HG02884 (cell line): ENCODE measurements at regions not wholly inside any gene's neighbourhood (a gene's known extent, or its start where the extent isn't known, plus 50 kb on each side); places are given as distances from the start of the nearest gene placed in this dataset.

Source experiments
- ATAC-seq: cut with Tn5 transposase; IDR thresholded peaks from one replicate; pipeline ENCODE4 v1.9.1; 2021; ENCODE audit warnings: mild to moderate bottlenecking, moderate library complexity; ENCODE audit not compliant: unreplicated experiment

- ATAC-seq: no peak
Measured at GRCh38 chr5:81914696-81915095, 57.1 kb upstream of the ATG10 start.

- no peak for ATAC-seq
Measured at GRCh38 chr5:81912933-81913332, 58.9 kb upstream of the ATG10 start.

GRCh38 chr5:81909677-81910076 lies 62.1 kb upstream of the ATG10 start:
- ATAC-seq: no peak

GRCh38 chr5:81908771-81909170 lies 63.1 kb upstream of the ATG10 start:
- ATAC-seq: no peak

GRCh38 chr5:81908044-81908443 lies 63.8 kb upstream of the ATG10 start:
- ATAC-seq: no peak

- ATAC-seq: no peak
Measured at GRCh38 chr5:81907012-81907635, 64.7 kb upstream of the ATG10 start.

GRCh38 chr5:81906086-81906485 lies 65.7 kb upstream of the ATG10 start:
- ATAC-seq: no peak

- no peak for ATAC-seq
Measured at GRCh38 chr5:81904861-81905260, 67.0 kb upstream of the ATG10 start.

- no peak for ATAC-seq
Measured at GRCh38 chr5:81904166-81904565, 67.7 kb upstream of the ATG10 start.

GRCh38 chr5:81901586-81901985 lies 70.2 kb upstream of the ATG10 start:
- ATAC-seq: no peak

- no peak for ATAC-seq
Measured at GRCh38 chr5:81899123-81899522, 72.7 kb upstream of the ATG10 start.

- ATAC-seq: no peak
Measured at GRCh38 chr5:81898403-81898802, 73.4 kb upstream of the ATG10 start.

- ATAC-seq: no peak
Measured at GRCh38 chr5:81896764-81897163, 75.1 kb upstream of the ATG10 start.

GRCh38 chr5:81895307-81895706 lies 76.5 kb upstream of the ATG10 start:
- ATAC-seq: no peak

GRCh38 chr5:81893961-81894360 lies 77.9 kb upstream of the ATG10 start:
- ATAC-seq: no peak

- ATAC-seq: no peak
Measured at GRCh38 chr5:81884871-81885270, 87.0 kb upstream of the ATG10 start.

GRCh38 chr5:81883371-81883770 lies 88.5 kb upstream of the ATG10 start:
- no peak for ATAC-seq

- no peak for ATAC-seq
Measured at GRCh38 chr5:81881595-81881994, 90.2 kb upstream of the ATG10 start.

- no peak for ATAC-seq
Measured at GRCh38 chr5:81879936-81880335, 91.9 kb upstream of the ATG10 start.

GRCh38 chr5:81878333-81878732 lies 93.5 kb upstream of the ATG10 start:
- ATAC-seq: no peak

- no peak for ATAC-seq
Measured at GRCh38 chr5:81866994-81867393, 104.8 kb upstream of the ATG10 start.

GRCh38 chr5:81860778-81861177 lies 109.9 kb upstream of the SSBP2 start:
- ATAC-seq: no peak

- no peak for ATAC-seq
Measured at GRCh38 chr5:81859624-81860023, 108.7 kb upstream of the SSBP2 start.
